Karpas-422 (cell line): ENCODE measurements at regions not wholly inside any gene's neighbourhood (a gene's known extent, or its start where the extent isn't known, plus 50 kb on each side); places are given as distances from the start of the nearest gene placed in this dataset.
A peak's percentile ranks its signal among the peaks of the same experiment; 100 is the strongest.

Source experiments
- DNase-seq: peaks from one replicate; pipeline ENCODE4 v3.0.0-alpha.2; 2015
- H2AFZ ChIP-seq: fragments of 200-600 bp; sonication (generic); 2 replicates; pipeline ENCODE4 v1.6.1; 2014; ENCODE audit warnings: antibody characterized with exemption, low read length, mixed read lengths
- H3K27ac ChIP-seq: fragments of 200-600 bp; sonication (generic); 2 replicates; pipeline ENCODE4 v1.5.1; 2014; ENCODE audit warnings: mild to moderate bottlenecking, low read length, moderate library complexity
- H3K27me3 ChIP-seq: fragments of 200-600 bp; sonication (generic); 2 replicates; pipeline ENCODE4 v1.6.1; 2014; ENCODE audit warnings: low read length, mixed read lengths
- H3K36me3 ChIP-seq: fragments of 200-600 bp; sonication (generic); 2 replicates; pipeline ENCODE4 v1.6.1; 2014; ENCODE audit warnings: low read length, mixed read lengths; ENCODE audit not compliant: insufficient read depth
- H3K4me1 ChIP-seq: fragments of 200-600 bp; sonication (generic); 2 replicates; pipeline ENCODE4 v1.6.1; 2014; ENCODE audit warnings: mild to moderate bottlenecking, low read length, mixed read lengths
- H3K4me2 ChIP-seq: fragments of 200-600 bp; sonication (generic); 2 replicates; pipeline ENCODE4 v1.6.1; 2014; ENCODE audit warnings: low read length, low read depth, mild to moderate bottlenecking; ENCODE audit not compliant: poor library complexity, severe bottlenecking
- H3K4me3 ChIP-seq: fragments of 200-600 bp; sonication (generic); 2 replicates; pipeline ENCODE4 v1.5.1; 2014; ENCODE audit warnings: mild to moderate bottlenecking, antibody characterized with exemption, low read length, mixed read lengths
- H3K79me2 ChIP-seq: fragments of 200-600 bp; sonication (generic); 2 replicates; pipeline ENCODE4 v1.6.1; 2014; ENCODE audit warnings: mild to moderate bottlenecking, low read length, mixed read lengths
- H3K9ac ChIP-seq: fragments of 200-600 bp; sonication (generic); 2 replicates; pipeline ENCODE4 v1.6.0; 2014; ENCODE audit warnings: low read length
- H3K9me2 ChIP-seq: fragments of 200-600 bp; sonication (generic), shearing (Covaris generic); replicated peaks from 2 replicates; pipeline ENCODE4 v1.6.0; 2014; ENCODE audit warnings: mild to moderate bottlenecking, low read length, moderate library complexity; ENCODE audit not compliant: insufficient read depth
- H3K9me3 ChIP-seq: fragments of 300-700, 200-600 bp; sonication (generic); 2 replicates; pipeline ENCODE4 v1.6.1; 2014; ENCODE audit warnings: low read length, mixed read lengths
- H4K20me1 ChIP-seq: fragments of 200-600 bp; sonication (generic); 2 replicates; pipeline ENCODE4 v1.6.1; 2014; ENCODE audit warnings: mild to moderate bottlenecking, antibody characterized with exemption, low read length, low read depth; ENCODE audit not compliant: insufficient read depth

- no peak for DNase-seq
- no peaks in the 10 kb centered on the region for H3K36me3 ChIP-seq
- no peaks in the 10 kb centered on the region for H3K79me2 ChIP-seq
- no peaks in the 10 kb centered on the region for H3K4me1 ChIP-seq
- H3K27ac ChIP-seq = no peak overlapping the region
- no peak overlapping the region for H3K9ac ChIP-seq
- no peak overlapping the region for H3K4me3 ChIP-seq
- H3K9me3 ChIP-seq = no peaks in the 10 kb centered on the region
- no peaks in the 10 kb centered on the region for H3K9me2 ChIP-seq
- H3K27me3 ChIP-seq = no peaks in the 10 kb centered on the region
- no peak overlapping the region for H3K4me2 ChIP-seq
- H4K20me1 ChIP-seq = no peaks in the 10 kb centered on the region
- no peak overlapping the region for H2AFZ ChIP-seq
Measured at GRCh38 chr11:11045156-11045930, 187.5 kb upstream of the ZBED5 start.

- Histone ChIP-seq H3K27ac (no peak overlapping the region), H2AFZ (no peak overlapping the region), H3K4me2 (no peak overlapping the region), H3K9ac (no peak overlapping the region), H4K20me1 (no peaks in the 10 kb centered on the region), H3K79me2 (no peaks in the 10 kb centered on the region), H3K36me3 (no peaks in the 10 kb centered on the region), H3K4me1 (no peaks in the 10 kb centered on the region), H3K9me2 (no peaks in the 10 kb centered on the region), H3K27me3 (no peaks in the 10 kb centered on the region), H3K9me3 (no peaks in the 10 kb centered on the region), H3K4me3 (no peak overlapping the region)
- no peak for DNase-seq
Measured at GRCh38 chr11:11044137-11044855, 186.4 kb upstream of the ZBED5 start.

- Histone ChIP-seq H3K27me3 (no peaks in the 10 kb centered on the region), H3K4me3 (no peak overlapping the region), H2AFZ (no peak overlapping the region), H3K9ac (no peak overlapping the region), H3K79me2 (no peaks in the 10 kb centered on the region), H3K36me3 (no peaks in the 10 kb centered on the region), H3K9me2 (no peaks in the 10 kb centered on the region), H3K27ac (no peak overlapping the region), H3K4me1 (no peaks in the 10 kb centered on the region), H3K4me2 (no peak overlapping the region), H4K20me1 (no peaks in the 10 kb centered on the region), H3K9me3 (no peaks in the 10 kb centered on the region)
- no peak for DNase-seq
Measured at GRCh38 chr11:11043721-11044120, 185.9 kb upstream of the ZBED5 start.

GRCh38 chr11:11039208-11039965, 181.5 kb upstream of the ZBED5 start:
- Histone ChIP-seq H3K36me3 (no peaks in the 10 kb centered on the region), H3K9ac (no peak overlapping the region), H4K20me1 (no peaks in the 10 kb centered on the region), H3K9me2 (no peaks in the 10 kb centered on the region), H3K27ac (no peak overlapping the region), H3K9me3 (no peaks in the 10 kb centered on the region), H2AFZ (no peak overlapping the region), H3K4me3 (no peak overlapping the region), H3K27me3 (no peaks in the 10 kb centered on the region), H3K79me2 (no peaks in the 10 kb centered on the region), H3K4me2 (no peak overlapping the region), H3K4me1 (no peaks in the 10 kb centered on the region)
- DNase-seq = no peak

GRCh38 chr11:11038782-11039181, 180.9 kb upstream of the ZBED5 start:
- no peak for DNase-seq
- Histone ChIP-seq H3K9ac (no peak overlapping the region), H2AFZ (no peak overlapping the region), H3K36me3 (no peaks in the 10 kb centered on the region), H3K79me2 (no peaks in the 10 kb centered on the region), H3K4me2 (no peak overlapping the region), H3K9me3 (no peaks in the 10 kb centered on the region), H4K20me1 (no peaks in the 10 kb centered on the region), H3K4me3 (no peak overlapping the region), H3K27ac (no peak overlapping the region), H3K9me2 (no peaks in the 10 kb centered on the region), H3K4me1 (no peaks in the 10 kb centered on the region), H3K27me3 (no peaks in the 10 kb centered on the region)

GRCh38 chr11:11038352-11038751, 180.5 kb upstream of the ZBED5 start:
- Histone ChIP-seq H3K4me3 (no peak overlapping the region), H3K9ac (no peak overlapping the region), H3K9me3 (no peaks in the 10 kb centered on the region), H3K27ac (no peak overlapping the region), H3K9me2 (no peaks in the 10 kb centered on the region), H4K20me1 (no peaks in the 10 kb centered on the region), H2AFZ (no peak overlapping the region), H3K4me1 (no peaks in the 10 kb centered on the region), H3K4me2 (no peak overlapping the region), H3K27me3 (no peaks in the 10 kb centered on the region), H3K36me3 (no peaks in the 10 kb centered on the region), H3K79me2 (no peaks in the 10 kb centered on the region)
- DNase-seq = no peak

- H3K4me3 ChIP-seq = no peak overlapping the region
- no peak overlapping the region for H3K4me2 ChIP-seq
- H3K9me2 ChIP-seq = no peaks in the 10 kb centered on the region
- H3K9ac ChIP-seq = no peak overlapping the region
- H3K27me3 ChIP-seq = no peaks in the 10 kb centered on the region
- no peaks in the 10 kb centered on the region for H3K79me2 ChIP-seq
- H3K4me1 ChIP-seq = no peaks in the 10 kb centered on the region
- H2AFZ ChIP-seq = no peak overlapping the region
- H3K27ac ChIP-seq = no peak overlapping the region
- DNase-seq = peak; percentile 85
- H4K20me1 ChIP-seq = no peaks in the 10 kb centered on the region
- H3K36me3 ChIP-seq = no peaks in the 10 kb centered on the region
- no peaks in the 10 kb centered on the region for H3K9me3 ChIP-seq
Measured at GRCh38 chr11:11036848-11037732, 179.2 kb upstream of the ZBED5 start.
